Gastroesophageal sphincter (tissue), 3 donors: ENCODE measurements at regions not wholly inside any gene's neighbourhood (a gene's known extent, or its start where the extent isn't known, plus 50 kb on each side); places are given as distances from the start of the nearest gene placed in this dataset.

ENCODE experiments used
- EP300 ChIP-seq: sonication (generic); formaldehyde crosslinking; IDR thresholded peaks from one replicate; pipeline ENCODE4 v1.6.1; 2017; ENCODE audit warnings: antibody characterized with exemption, mild to moderate bottlenecking
- POLR2A ChIP-seq, 2 donors: fragments of 450-650 bp; IDR thresholded peaks; one replicate each; pipeline ENCODE4 v1.6.1; 2017; ENCODE audit warnings: antibody characterized with exemption in 2 of 2, mild to moderate bottlenecking in 2 of 2, moderate library complexity in 1 of 2
- TF ChIP-seq, protein P1 (sequence below), 4 experiments: fragments of 200-600 bp in 2 of 4; fragments of 450-650 bp in 2 of 4; sonication (generic) in 1 of 4; IDR thresholded peaks; one replicate each; pipeline ENCODE4 v1.5.1; 2017 to 2019; ENCODE audit warnings: antibody characterized with exemption in 4 of 4, mild to moderate bottlenecking in 2 of 4, moderate library complexity in 2 of 4

DNA sequence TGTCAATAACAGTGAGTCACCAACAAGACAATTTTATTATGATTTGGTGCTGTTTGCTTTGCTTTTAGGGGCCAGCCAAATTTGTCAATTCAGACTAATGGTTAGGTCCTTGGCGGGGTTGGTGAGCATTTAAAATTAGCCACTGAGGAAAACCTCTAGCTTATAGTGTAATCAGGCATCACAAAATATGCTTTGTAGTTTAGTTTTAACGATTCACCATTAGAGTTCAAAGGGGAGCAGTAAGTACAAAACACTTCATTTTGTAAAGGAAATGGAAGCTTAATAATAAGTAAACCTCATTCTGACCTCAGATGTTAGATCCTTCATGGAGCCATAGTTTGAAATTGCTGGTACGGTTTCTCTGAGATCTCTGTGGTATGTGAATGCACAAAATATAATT, 218.4 kb upstream of the GOLIM4 start:
- TF ChIP-seq EP300: no peak
- TF ChIP-seq, protein P1, sequence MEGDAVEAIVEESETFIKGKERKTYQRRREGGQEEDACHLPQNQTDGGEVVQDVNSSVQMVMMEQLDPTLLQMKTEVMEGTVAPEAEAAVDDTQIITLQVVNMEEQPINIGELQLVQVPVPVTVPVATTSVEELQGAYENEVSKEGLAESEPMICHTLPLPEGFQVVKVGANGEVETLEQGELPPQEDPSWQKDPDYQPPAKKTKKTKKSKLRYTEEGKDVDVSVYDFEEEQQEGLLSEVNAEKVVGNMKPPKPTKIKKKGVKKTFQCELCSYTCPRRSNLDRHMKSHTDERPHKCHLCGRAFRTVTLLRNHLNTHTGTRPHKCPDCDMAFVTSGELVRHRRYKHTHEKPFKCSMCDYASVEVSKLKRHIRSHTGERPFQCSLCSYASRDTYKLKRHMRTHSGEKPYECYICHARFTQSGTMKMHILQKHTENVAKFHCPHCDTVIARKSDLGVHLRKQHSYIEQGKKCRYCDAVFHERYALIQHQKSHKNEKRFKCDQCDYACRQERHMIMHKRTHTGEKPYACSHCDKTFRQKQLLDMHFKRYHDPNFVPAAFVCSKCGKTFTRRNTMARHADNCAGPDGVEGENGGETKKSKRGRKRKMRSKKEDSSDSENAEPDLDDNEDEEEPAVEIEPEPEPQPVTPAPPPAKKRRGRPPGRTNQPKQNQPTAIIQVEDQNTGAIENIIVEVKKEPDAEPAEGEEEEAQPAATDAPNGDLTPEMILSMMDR (IDR thresholded peaks at IDR 0.05): no peak
- TF ChIP-seq POLR2A (IDR thresholded peaks at IDR 0.05): no peak
